Neural cell (in vitro differentiated cells): ENCODE measurements at regions not wholly inside any gene's neighbourhood (a gene's known extent, or its start where the extent isn't known, plus 50 kb on each side); places are given as distances from the start of the nearest gene placed in this dataset.

Experiments used
- H2AFZ ChIP-seq: fragments of 200-600, 300-800 bp; sonication (generic), shearing (Covaris generic); 2 replicates; pipeline ENCODE4 v1.6.0; 2014; ENCODE audit warnings: low read depth, mild to moderate bottlenecking, antibody characterized with exemption, low read length, moderate library complexity
- H3F3A ChIP-seq: fragments of 200-600 bp; shearing (Covaris generic); 2 replicates; pipeline ENCODE4 v1.6.1; 2016; ENCODE audit warnings: mild to moderate bottlenecking, moderate library complexity, mixed read lengths, antibody characterized with exemption, low read length; ENCODE audit not compliant: insufficient read depth, poor library complexity, severe bottlenecking
- H3K27ac ChIP-seq: fragments of 200-600, 300-800 bp; sonication (generic), shearing (Covaris generic); 2 replicates; pipeline ENCODE4 v1.5.1; 2014; ENCODE audit warnings: mild to moderate bottlenecking, low read length, moderate library complexity
- H3K27me3 ChIP-seq: fragments of 300-800, 200-600 bp; sonication (generic), shearing (Covaris generic); 2 replicates; pipeline ENCODE4 v1.6.0; 2014; ENCODE audit warnings: mild to moderate bottlenecking, low read depth, low read length, moderate library complexity; ENCODE audit not compliant: insufficient read depth
- H3K36me3 ChIP-seq: fragments of 300-800, 200-600 bp; sonication (generic), shearing (Covaris generic); 2 replicates; pipeline ENCODE4 v1.5.1; 2014; ENCODE audit warnings: mild to moderate bottlenecking, antibody characterized with exemption, low read length, moderate library complexity; ENCODE audit not compliant: insufficient read depth
- H3K4me2 ChIP-seq: fragments of 300-800, 200-600 bp; sonication (generic), shearing (Covaris generic); 2 replicates; pipeline ENCODE4 v1.6.0; 2014; ENCODE audit warnings: mild to moderate bottlenecking, low read length
- H3K4me3 ChIP-seq: fragments of 300-800, 200-600 bp; sonication (generic), shearing (Covaris generic); 2 replicates; pipeline ENCODE4 v1.5.1; 2014; ENCODE audit warnings: mild to moderate bottlenecking, low read length, moderate library complexity
- H3K79me2 ChIP-seq: fragments of 200-600 bp; shearing (Covaris generic); replicated peaks from 2 replicates; pipeline ENCODE4 v1.6.0; 2014; ENCODE audit warnings: mild to moderate bottlenecking, low read length, moderate library complexity; ENCODE audit not compliant: insufficient read depth
- H3K9ac ChIP-seq: fragments of 300-800, 200-600 bp; sonication (generic), shearing (Covaris generic); 2 replicates; pipeline ENCODE4 v1.6.1; 2016; ENCODE audit warnings: mild to moderate bottlenecking, low read length, mixed read lengths
- H3K9me2 ChIP-seq: fragments of 200-600 bp; shearing (Covaris generic); 2 replicates; pipeline ENCODE4 v1.6.1; 2016; ENCODE audit warnings: mild to moderate bottlenecking, low read length, mixed read lengths; ENCODE audit not compliant: insufficient read depth
- H3K9me3 ChIP-seq: fragments of 200-600, 300-800 bp; sonication (generic), shearing (Covaris generic); 2 replicates; pipeline ENCODE4 v1.6.1; 2016; ENCODE audit warnings: mild to moderate bottlenecking, mixed run types, low read length, moderate library complexity, mixed read lengths
- H4K20me1 ChIP-seq: fragments of 200-600 bp; shearing (Covaris generic); 2 replicates; pipeline ENCODE4 v1.6.1; 2016; ENCODE audit warnings: mild to moderate bottlenecking, mixed run types; ENCODE audit not compliant: insufficient read depth
- CTCF ChIP-seq: fragments of 450-650 bp; IDR thresholded peaks from 2 replicates; pipeline ENCODE4 v1.5.1; 2014; ENCODE audit warnings: antibody characterized with exemption, mild to moderate bottlenecking, moderate library complexity; ENCODE audit not compliant: poor library complexity, severe bottlenecking
- EP300 ChIP-seq: fragments of 450-650 bp; conservative IDR thresholded peaks from 2 replicates; pipeline ENCODE4 v1.6.1; 2014; ENCODE audit warnings: antibody characterized with exemption, mild to moderate bottlenecking, moderate library complexity; ENCODE audit not compliant: poor library complexity, severe bottlenecking
- EZH2 ChIP-seq: fragments of 200-600, 300-800 bp; shearing (Covaris generic), sonication (generic); IDR thresholded peaks from 2 replicates; pipeline ENCODE4 v1.6.1; 2014; ENCODE audit warnings: antibody characterized with exemption, low read length, borderline replicate concordance, mild to moderate bottlenecking; ENCODE audit not compliant: insufficient read depth, poor library complexity, severe bottlenecking
- MXI1 ChIP-seq: fragments of 450-650 bp; conservative IDR thresholded peaks from 2 replicates; pipeline ENCODE4 v1.6.1; 2014; ENCODE audit warnings: antibody characterized with exemption, mild to moderate bottlenecking; ENCODE audit not compliant: poor library complexity, severe bottlenecking
- POLR2AphosphoS5 ChIP-seq: IDR thresholded peaks from 2 replicates; pipeline ENCODE4 v1.6.1; 2012
- RAD21 ChIP-seq: fragments of 450-650 bp; conservative IDR thresholded peaks from 2 replicates; pipeline ENCODE4 v1.6.1; 2014; ENCODE audit warnings: antibody characterized with exemption, mild to moderate bottlenecking, moderate library complexity
- REST ChIP-seq: IDR thresholded peaks from 2 replicates; pipeline ENCODE4 v1.6.1; 2012; ENCODE audit warnings: borderline replicate concordance
- SMC3 ChIP-seq: fragments of 450-650 bp; conservative IDR thresholded peaks from 2 replicates; pipeline ENCODE4 v1.6.1; 2014; ENCODE audit warnings: antibody characterized with exemption, mild to moderate bottlenecking, moderate library complexity; ENCODE audit not compliant: poor library complexity
- TAF1 ChIP-seq: IDR thresholded peaks from 2 replicates; pipeline ENCODE4 v1.6.1; 2012; ENCODE audit warnings: low read depth

- H2AFZ ChIP-seq, result no peak overlapping the region
- no peaks in the 10 kb centered on the region for H3K9me3 ChIP-seq
- no peaks in the 10 kb centered on the region for H3K9me2 ChIP-seq
- no peak overlapping the region for H3K4me2 ChIP-seq
- H3K27me3 ChIP-seq, result no peaks in the 10 kb centered on the region
- H3K27ac ChIP-seq, result peak overlapping the region; percentile 58
- H3K79me2 ChIP-seq, result no peaks in the 10 kb centered on the region
- TF ChIP-seq MXI1 (no peak), POLR2AphosphoS5 (no peak), SMC3 (no peak), EZH2 (no peak), EP300 (no peak), TAF1 (no peak), CTCF (no peak), REST (no peak), RAD21 (no peak)
- no peaks in the 10 kb centered on the region for H3K36me3 ChIP-seq
- no peak overlapping the region for H3K4me3 ChIP-seq
- H3F3A ChIP-seq, result peaks cover 4% of the 10 kb centered on the region
- H3K9ac ChIP-seq, result peak overlapping the region; percentile 2
- no peaks in the 10 kb centered on the region for H4K20me1 ChIP-seq
These were observed 264.6 kb downstream of the TMEM167A start for GRCh38 chr5:82812575-82812974.

GRCh38 chr5:82811490-82811889 is 265.7 kb downstream of the TMEM167A start:
- no peaks in the 10 kb centered on the region for H3K36me3 ChIP-seq
- no peak overlapping the region for H3K4me3 ChIP-seq
- no peaks in the 10 kb centered on the region for H4K20me1 ChIP-seq
- no peaks in the 10 kb centered on the region for H3K27me3 ChIP-seq
- TF ChIP-seq EP300 (no peak), SMC3 (no peak), CTCF (no peak), EZH2 (no peak), REST (no peak), RAD21 (no peak), TAF1 (no peak), MXI1 (no peak), POLR2AphosphoS5 (no peak)
- H3K9me2 ChIP-seq, result no peaks in the 10 kb centered on the region
- H2AFZ ChIP-seq, result no peak overlapping the region
- no peak overlapping the region for H3K9ac ChIP-seq
- H3K4me2 ChIP-seq, result no peak overlapping the region
- H3K27ac ChIP-seq, result peak overlapping the region; percentile 58
- peaks cover 4% of the 10 kb centered on the region for H3F3A ChIP-seq
- no peaks in the 10 kb centered on the region for H3K9me3 ChIP-seq
- H3K79me2 ChIP-seq, result no peaks in the 10 kb centered on the region
